Astrocyte (in vitro differentiated cells and primary cell): ENCODE measurements at regions not wholly inside any gene's neighbourhood (a gene's known extent, or its start where the extent isn't known, plus 50 kb on each side); places are given as distances from the start of the nearest gene placed in this dataset.

ENCODE experiments used
- DNase-seq: peaks from one replicate; pipeline ENCODE4 v3.0.0-alpha.2; 2010; ENCODE audit warnings: low read depth
- FAIRE-seq: peaks from 2 replicates; lab custom pipeline; 2011; peaks lifted over from hg19 to GRCh38; lab: Jason Lieb, UNC
- H2AFZ ChIP-seq: 2 replicates; pipeline ENCODE4 v1.6.0; 2012; ENCODE audit warnings: low read depth, low read length, inconsistent platforms
- H3K27ac ChIP-seq: 2 replicates; pipeline ENCODE4 v1.5.1; 2011; ENCODE audit warnings: low read depth, low read length, inconsistent platforms
- H3K27me3 ChIP-seq: 2 replicates; pipeline ENCODE4 v1.6.0; 2011; ENCODE audit warnings: low read length, inconsistent platforms; ENCODE audit not compliant: insufficient read depth
- H3K36me3 ChIP-seq: 2 replicates; pipeline ENCODE4 v1.5.1; 2011; ENCODE audit warnings: low read length, inconsistent platforms; ENCODE audit not compliant: insufficient read depth
- H3K4me1 ChIP-seq: 2 replicates; pipeline ENCODE4 v1.5.1; 2011; ENCODE audit warnings: low read length, inconsistent platforms; ENCODE audit not compliant: insufficient read depth
- H3K4me2 ChIP-seq: 2 replicates; pipeline ENCODE4 v1.6.0; 2012; ENCODE audit warnings: low read length, inconsistent platforms
- H3K4me3 ChIP-seq: 2 replicates; pipeline ENCODE4 v1.5.1; 2011; ENCODE audit warnings: low read depth, mild to moderate bottlenecking, low read length, inconsistent platforms; ENCODE audit not compliant: insufficient read depth
- H3K79me2 ChIP-seq: 2 replicates; pipeline ENCODE4 v1.6.0; 2012; ENCODE audit warnings: mild to moderate bottlenecking, low read length, inconsistent platforms; ENCODE audit not compliant: insufficient read depth
- H3K9ac ChIP-seq: 2 replicates; pipeline ENCODE4 v1.6.0; 2012; ENCODE audit warnings: mild to moderate bottlenecking, low read length, inconsistent platforms
- H3K9me3 ChIP-seq: 2 replicates; pipeline ENCODE4 v1.5.1; 2012; ENCODE audit warnings: low read depth, mild to moderate bottlenecking, low read length, inconsistent platforms; ENCODE audit not compliant: insufficient read depth
- H4K20me1 ChIP-seq: 2 replicates; pipeline ENCODE4 v1.6.0; 2012; ENCODE audit warnings: low read length, inconsistent platforms; ENCODE audit not compliant: insufficient read depth
- H3K27ac Mint-ChIP-seq: one replicate; pipeline ENCODE4 v1.8.0; 2021; ENCODE audit warnings: mild to moderate bottlenecking, mixed read lengths; ENCODE audit not compliant: unreplicated experiment
- H3K27me3 Mint-ChIP-seq: one replicate; pipeline ENCODE4 v1.8.0; 2021; ENCODE audit warnings: low read depth, mixed read lengths; ENCODE audit not compliant: unreplicated experiment
- H3K36me3 Mint-ChIP-seq: one replicate; pipeline ENCODE4 v1.8.0; 2021; ENCODE audit warnings: low read depth, mixed read lengths; ENCODE audit not compliant: unreplicated experiment
- H3K4me1 Mint-ChIP-seq: one replicate; pipeline ENCODE4 v1.8.0; 2021; ENCODE audit warnings: low read depth, mixed read lengths; ENCODE audit not compliant: unreplicated experiment
- H3K4me3 Mint-ChIP-seq: one replicate; pipeline ENCODE4 v1.8.0; 2021; ENCODE audit warnings: mild to moderate bottlenecking, moderate library complexity, mixed read lengths; ENCODE audit not compliant: unreplicated experiment
- H3K9me3 Mint-ChIP-seq: one replicate; pipeline ENCODE4 v1.8.0; 2021; ENCODE audit warnings: mild to moderate bottlenecking, mixed read lengths; ENCODE audit not compliant: unreplicated experiment
- CTCF ChIP-seq: IDR thresholded peaks from 2 replicates; pipeline ENCODE4 v1.5.1; 2011; ENCODE audit warnings: low read depth, mild to moderate bottlenecking, inconsistent platforms, low read length, moderate library complexity; ENCODE audit not compliant: insufficient read depth
- EZH2 ChIP-seq: IDR thresholded peaks from 2 replicates; pipeline ENCODE4 v1.6.1; 2012; ENCODE audit warnings: mild to moderate bottlenecking, low read length, inconsistent platforms; ENCODE audit not compliant: insufficient read depth

GRCh38 chr7:26590709-26591108 is 273.7 kb downstream of the SKAP2 start:
- Histone ChIP-seq H3K4me2 (no peak overlapping the region), H3K36me3 (no peaks in the 10 kb centered on the region), H3K79me2 (no peaks in the 10 kb centered on the region), H3K9ac (no peak overlapping the region), H3K4me3 (no peak overlapping the region), H3K27ac (no peak overlapping the region), H2AFZ (no peak overlapping the region), H3K9me3 (no peaks in the 10 kb centered on the region), H3K4me1 (no peaks in the 10 kb centered on the region), H4K20me1 (no peaks in the 10 kb centered on the region), H3K27me3 (peaks cover 2% of the 10 kb centered on the region)
- FAIRE-seq (no peak), DNase-seq (no peak)
- Mint-ChIP-seq H3K27me3 (peaks cover 49% of the 10 kb centered on the region), H3K4me1 (no peaks in the 10 kb centered on the region), H3K27ac (no peak overlapping the region), H3K36me3 (no peaks in the 10 kb centered on the region), H3K4me3 (no peak overlapping the region), H3K9me3 (peaks cover 4% of the 10 kb centered on the region)
- TF ChIP-seq CTCF = no peak
- no peak for TF ChIP-seq EZH2

GRCh38 chr7:26592011-26592410 is 272.4 kb downstream of the SKAP2 start:
- no peak overlapping the region for H3K9ac ChIP-seq
- no peak for FAIRE-seq
- Mint-ChIP-seq H3K27ac (no peak overlapping the region), H3K36me3 (no peaks in the 10 kb centered on the region), H3K9me3 (peaks cover 4% of the 10 kb centered on the region), H3K27me3 (peaks cover 45% of the 10 kb centered on the region), H3K4me3 (no peak overlapping the region), H3K4me1 (no peaks in the 10 kb centered on the region)
- peaks cover 2% of the 10 kb centered on the region for H3K27me3 ChIP-seq
- H3K4me2 ChIP-seq = no peak overlapping the region
- H3K4me1 ChIP-seq = no peaks in the 10 kb centered on the region
- no peak overlapping the region for H3K4me3 ChIP-seq
- no peaks in the 10 kb centered on the region for H3K9me3 ChIP-seq
- TF ChIP-seq CTCF = no peak
- no peak for TF ChIP-seq EZH2
- H3K27ac ChIP-seq = no peak overlapping the region
- H3K36me3 ChIP-seq = no peaks in the 10 kb centered on the region
- H4K20me1 ChIP-seq = no peaks in the 10 kb centered on the region
- no peak for DNase-seq
- H3K79me2 ChIP-seq = no peaks in the 10 kb centered on the region
- no peak overlapping the region for H2AFZ ChIP-seq

GRCh38 chr7:26593393-26593792 is 271.0 kb downstream of the SKAP2 start:
- Histone ChIP-seq H3K9me3 (no peaks in the 10 kb centered on the region), H4K20me1 (no peaks in the 10 kb centered on the region), H3K27me3 (peaks cover 2% of the 10 kb centered on the region), H2AFZ (no peak overlapping the region), H3K4me1 (no peaks in the 10 kb centered on the region), H3K36me3 (no peaks in the 10 kb centered on the region), H3K27ac (no peak overlapping the region), H3K4me2 (no peak overlapping the region), H3K4me3 (no peak overlapping the region), H3K9ac (no peak overlapping the region), H3K79me2 (no peaks in the 10 kb centered on the region)
- Mint-ChIP-seq H3K27me3 (peaks cover 41% of the 10 kb centered on the region), H3K27ac (no peak overlapping the region), H3K4me1 (no peaks in the 10 kb centered on the region), H3K36me3 (no peaks in the 10 kb centered on the region), H3K9me3 (peaks cover 3% of the 10 kb centered on the region), H3K4me3 (no peak overlapping the region)
- FAIRE-seq (no peak), DNase-seq (no peak)
- TF ChIP-seq EZH2 (no peak), CTCF (no peak)
